WERI-Rb-1 (cell line): ENCODE measurements at regions not wholly inside any gene's neighbourhood (a gene's known extent, or its start where the extent isn't known, plus 50 kb on each side); places are given as distances from the start of the nearest gene placed in this dataset.

Source experiments
- DNase-seq: peaks from one replicate; pipeline ENCODE4 v3.0.0-alpha.2; 2020
- H3K27ac ChIP-seq: fragments of 250-450 bp; sonication (Bioruptor Pico); 2 replicates; pipeline ENCODE4 v1.5.1; 2020; ENCODE audit warnings: mild to moderate bottlenecking, moderate library complexity
- H3K27me3 ChIP-seq: fragments of 250-450 bp; sonication (Bioruptor Pico); 2 replicates; pipeline ENCODE4 v1.5.1; 2021; ENCODE audit warnings: mild to moderate bottlenecking, low read depth, moderate library complexity; ENCODE audit not compliant: insufficient read depth, severe bottlenecking
- H3K36me3 ChIP-seq: fragments of 250-450 bp; sonication (Bioruptor Pico); 2 replicates; pipeline ENCODE4 v1.5.1; 2020; ENCODE audit warnings: mild to moderate bottlenecking, moderate library complexity
- H3K4me3 ChIP-seq: 2 replicates; pipeline ENCODE4 v1.5.1; 2011; ENCODE audit warnings: low read depth, mild to moderate bottlenecking, control low read depth, low read length
- H3K9me3 ChIP-seq: fragments of 250-450 bp; sonication (Bioruptor Pico); 2 replicates; pipeline ENCODE4 v1.5.1; 2021; ENCODE audit warnings: mild to moderate bottlenecking, moderate library complexity; ENCODE audit not compliant: severe bottlenecking
- TF ChIP-seq, protein P1 (sequence below): IDR thresholded peaks from 2 replicates; pipeline ENCODE4 v1.5.1; 2011; ENCODE audit warnings: low read depth, mild to moderate bottlenecking, control low read depth, inconsistent platforms, low read length

DNA sequence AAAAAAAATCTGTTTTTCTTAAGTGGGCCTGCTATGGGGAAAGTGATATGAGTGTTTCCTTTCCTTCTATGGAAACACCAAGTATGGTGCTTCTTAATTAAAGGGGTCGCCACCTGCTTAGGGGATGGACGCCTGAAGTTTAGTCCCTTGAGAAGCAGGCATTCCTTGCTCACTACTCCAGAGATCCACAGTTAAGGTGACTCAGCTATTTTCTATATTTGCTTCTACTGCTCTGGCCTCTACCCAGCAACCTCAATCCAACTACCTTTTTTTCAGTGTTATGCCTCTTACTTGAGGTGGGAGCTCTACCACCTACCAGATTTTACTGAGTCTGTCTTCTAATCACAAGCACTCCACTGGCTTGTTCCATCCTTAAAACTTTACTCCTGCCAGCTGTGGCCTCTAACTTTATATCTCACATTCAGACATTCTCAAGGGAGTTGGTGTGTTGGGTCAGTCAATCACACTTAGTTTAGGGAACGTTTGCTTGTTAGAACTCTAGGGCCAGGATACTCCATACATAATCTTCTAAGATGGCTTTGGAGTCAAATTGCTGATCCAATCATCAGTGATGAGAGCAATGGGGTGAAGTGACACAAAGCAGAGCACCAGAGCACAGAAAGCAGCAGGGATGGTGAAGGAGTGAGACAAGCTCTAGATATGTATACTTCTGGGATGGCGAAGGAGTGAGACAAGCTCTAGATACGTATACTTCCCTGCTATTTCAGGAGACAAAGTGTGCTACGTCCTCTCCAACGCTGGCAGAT lies 708.1 kb downstream of the EFNA5 start:
- H3K27me3 ChIP-seq = no peaks in the 10 kb centered on the region
- H3K9me3 ChIP-seq = no peaks in the 10 kb centered on the region
- TF ChIP-seq, protein P1, sequence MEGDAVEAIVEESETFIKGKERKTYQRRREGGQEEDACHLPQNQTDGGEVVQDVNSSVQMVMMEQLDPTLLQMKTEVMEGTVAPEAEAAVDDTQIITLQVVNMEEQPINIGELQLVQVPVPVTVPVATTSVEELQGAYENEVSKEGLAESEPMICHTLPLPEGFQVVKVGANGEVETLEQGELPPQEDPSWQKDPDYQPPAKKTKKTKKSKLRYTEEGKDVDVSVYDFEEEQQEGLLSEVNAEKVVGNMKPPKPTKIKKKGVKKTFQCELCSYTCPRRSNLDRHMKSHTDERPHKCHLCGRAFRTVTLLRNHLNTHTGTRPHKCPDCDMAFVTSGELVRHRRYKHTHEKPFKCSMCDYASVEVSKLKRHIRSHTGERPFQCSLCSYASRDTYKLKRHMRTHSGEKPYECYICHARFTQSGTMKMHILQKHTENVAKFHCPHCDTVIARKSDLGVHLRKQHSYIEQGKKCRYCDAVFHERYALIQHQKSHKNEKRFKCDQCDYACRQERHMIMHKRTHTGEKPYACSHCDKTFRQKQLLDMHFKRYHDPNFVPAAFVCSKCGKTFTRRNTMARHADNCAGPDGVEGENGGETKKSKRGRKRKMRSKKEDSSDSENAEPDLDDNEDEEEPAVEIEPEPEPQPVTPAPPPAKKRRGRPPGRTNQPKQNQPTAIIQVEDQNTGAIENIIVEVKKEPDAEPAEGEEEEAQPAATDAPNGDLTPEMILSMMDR = no peak
- DNase-seq = no peak
- H3K27ac ChIP-seq = no peak overlapping the region
- H3K4me3 ChIP-seq = no peak overlapping the region
- no peaks in the 10 kb centered on the region for H3K36me3 ChIP-seq

DNA sequence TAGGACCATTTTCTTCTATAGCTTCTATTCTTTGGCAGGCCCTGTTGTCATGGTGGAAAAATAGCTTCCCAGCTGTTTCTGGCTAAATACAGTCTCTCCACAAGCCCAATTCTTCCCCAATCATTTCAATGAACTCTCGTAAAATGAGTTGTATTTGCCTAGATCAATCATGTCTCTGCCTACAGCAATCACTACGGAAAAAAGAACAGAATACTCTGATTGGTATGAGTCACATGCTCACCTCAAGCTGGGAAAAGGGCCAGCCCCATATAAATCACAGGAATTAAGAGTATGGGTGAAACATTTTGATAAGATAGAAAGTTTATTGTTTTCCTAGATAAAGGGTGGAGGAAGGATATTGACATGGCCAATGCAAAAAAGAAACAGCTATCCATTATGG lies 711.4 kb downstream of the EFNA5 start:
- H3K27ac ChIP-seq = no peak overlapping the region
- H3K36me3 ChIP-seq = no peaks in the 10 kb centered on the region
- no peaks in the 10 kb centered on the region for H3K27me3 ChIP-seq
- no peaks in the 10 kb centered on the region for H3K9me3 ChIP-seq
- no peak for DNase-seq
- H3K4me3 ChIP-seq = no peak overlapping the region
- TF ChIP-seq, protein P1 = no peak

- TF ChIP-seq, protein P1 = no peak
- Histone ChIP-seq H3K27ac (no peak overlapping the region), H3K4me3 (no peak overlapping the region), H3K9me3 (no peaks in the 10 kb centered on the region), H3K27me3 (no peaks in the 10 kb centered on the region), H3K36me3 (no peaks in the 10 kb centered on the region)
- no peak for DNase-seq
These were observed 713.4 kb downstream of the EFNA5 start for GRCh38 chr5:106957336-106957735.

DNA sequence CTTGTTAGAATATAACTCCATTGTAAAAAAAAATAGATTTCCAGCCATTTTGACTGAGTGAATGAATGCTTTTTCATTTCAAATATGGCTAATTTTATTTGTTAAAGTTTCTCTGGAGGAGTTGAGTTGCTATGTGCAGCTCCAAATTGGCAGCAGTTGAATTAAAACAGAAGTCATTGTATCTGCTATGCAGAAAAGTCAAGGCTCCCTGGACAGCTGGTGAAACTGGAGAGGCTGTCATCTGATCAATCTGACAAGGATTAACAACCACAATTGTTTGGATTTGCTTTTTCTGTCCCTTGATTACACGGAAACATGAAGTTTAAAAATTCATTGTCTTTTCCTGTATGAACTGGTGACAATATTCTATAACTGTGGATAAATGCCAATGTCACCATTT lies 713.9 kb downstream of the EFNA5 start:
- no peak overlapping the region for H3K4me3 ChIP-seq
- TF ChIP-seq, protein P1 = no peak
- H3K9me3 ChIP-seq = no peaks in the 10 kb centered on the region
- H3K27me3 ChIP-seq = no peaks in the 10 kb centered on the region
- no peak overlapping the region for H3K27ac ChIP-seq
- no peaks in the 10 kb centered on the region for H3K36me3 ChIP-seq
- peak; percentile 13 for DNase-seq

GRCh38 chr5:106956187-106956586 lies 714.5 kb downstream of the EFNA5 start:
- no peak overlapping the region for H3K4me3 ChIP-seq
- DNase-seq = no peak
- TF ChIP-seq, protein P1 = no peak
- H3K27me3 ChIP-seq = no peaks in the 10 kb centered on the region
- H3K27ac ChIP-seq = no peak overlapping the region
- no peaks in the 10 kb centered on the region for H3K9me3 ChIP-seq
- no peaks in the 10 kb centered on the region for H3K36me3 ChIP-seq

DNA sequence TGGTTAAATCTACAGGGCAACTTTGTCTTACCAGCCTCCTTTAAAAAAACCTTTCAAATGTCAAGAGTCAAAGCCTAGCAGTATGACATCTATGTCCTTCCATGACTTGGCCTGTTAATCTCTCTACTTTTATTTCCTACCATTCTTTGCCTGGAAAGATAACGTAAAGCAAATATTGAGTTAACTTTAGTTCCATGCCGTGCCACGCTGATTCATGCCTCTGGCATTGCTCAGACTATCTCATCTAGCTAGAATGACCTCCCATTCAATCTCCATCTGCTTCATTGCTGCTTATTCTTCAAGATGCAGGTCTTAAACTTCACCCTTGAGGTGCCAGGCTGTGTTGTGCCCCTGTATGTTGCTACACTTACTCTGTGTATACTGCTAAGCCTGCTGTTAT lies 729.8 kb downstream of the EFNA5 start:
- H3K27ac ChIP-seq = no peak overlapping the region
- DNase-seq = no peak
- TF ChIP-seq, protein P1 = no peak
- no peaks in the 10 kb centered on the region for H3K27me3 ChIP-seq
- no peaks in the 10 kb centered on the region for H3K36me3 ChIP-seq
- H3K9me3 ChIP-seq = no peaks in the 10 kb centered on the region
- H3K4me3 ChIP-seq = no peak overlapping the region
